GM19463 (cell line): ENCODE measurements at regions not wholly inside any gene's neighbourhood (a gene's known extent, or its start where the extent isn't known, plus 50 kb on each side); places are given as distances from the start of the nearest gene placed in this dataset.
A peak's percentile ranks its signal among the peaks of the same experiment; 100 is the strongest.

ENCODE experiments used
- ATAC-seq: cut with Tn5 transposase; IDR thresholded peaks from one replicate; pipeline ENCODE4 v1.9.1; 2021; ENCODE audit warnings: mild to moderate bottlenecking, moderate library complexity; ENCODE audit not compliant: unreplicated experiment

- no peak for ATAC-seq
These were observed 179.0 kb downstream of the ADGRA3 start for GRCh38 chr4:22336822-22337221.

- no peak for ATAC-seq
These were observed 181.7 kb downstream of the ADGRA3 start for GRCh38 chr4:22334155-22334554.

GRCh38 chr4:22324422-22324821, 191.4 kb downstream of the ADGRA3 start:
- no peak for ATAC-seq

GRCh38 chr4:22323691-22324090, 192.2 kb downstream of the ADGRA3 start:
- no peak for ATAC-seq

- no peak for ATAC-seq
These were observed 192.9 kb downstream of the ADGRA3 start for GRCh38 chr4:22322996-22323395.

- ATAC-seq: no peak
These were observed 200.2 kb downstream of the ADGRA3 start for GRCh38 chr4:22315628-22316027.

GRCh38 chr4:22313976-22314375, 201.9 kb downstream of the ADGRA3 start:
- no peak for ATAC-seq

- ATAC-seq: no peak
These were observed 203.8 kb downstream of the ADGRA3 start for GRCh38 chr4:22312113-22312512.

GRCh38 chr4:22301253-22301652, 214.6 kb downstream of the ADGRA3 start:
- no peak for ATAC-seq

GRCh38 chr4:22299678-22300077, 216.2 kb downstream of the ADGRA3 start:
- no peak for ATAC-seq

GRCh38 chr4:22287631-22288030, 228.2 kb downstream of the ADGRA3 start:
- ATAC-seq: no peak

GRCh38 chr4:22268350-22269025, 247.4 kb downstream of the ADGRA3 start:
- ATAC-seq: no peak

GRCh38 chr4:22264261-22264660, 251.6 kb downstream of the ADGRA3 start:
- ATAC-seq: no peak

GRCh38 chr4:22253431-22253830, 262.4 kb downstream of the ADGRA3 start:
- no peak for ATAC-seq

- ATAC-seq: no peak
These were observed 269.0 kb downstream of the ADGRA3 start for GRCh38 chr4:22246847-22247246.

- ATAC-seq: no peak
These were observed 270.6 kb downstream of the ADGRA3 start for GRCh38 chr4:22245294-22245693.

GRCh38 chr4:22241415-22241814, 274.5 kb downstream of the ADGRA3 start:
- no peak for ATAC-seq

GRCh38 chr4:22240814-22241213, 275.1 kb downstream of the ADGRA3 start:
- no peak for ATAC-seq

- no peak for ATAC-seq
These were observed 277.1 kb downstream of the ADGRA3 start for GRCh38 chr4:22238742-22239141.

- no peak for ATAC-seq
These were observed 277.9 kb downstream of the ADGRA3 start for GRCh38 chr4:22237846-22238494.

- ATAC-seq: peak; percentile 50
These were observed 278.6 kb downstream of the ADGRA3 start for GRCh38 chr4:22237155-22237751.

- ATAC-seq: no peak
These were observed 280.2 kb downstream of the ADGRA3 start for GRCh38 chr4:22235698-22236097.
